ENCODE measurements at regions not wholly inside any gene's neighbourhood (a gene's known extent, or its start where the extent isn't known, plus 50 kb on each side); places are given as distances from the start of the nearest gene placed in this dataset.

DNA sequence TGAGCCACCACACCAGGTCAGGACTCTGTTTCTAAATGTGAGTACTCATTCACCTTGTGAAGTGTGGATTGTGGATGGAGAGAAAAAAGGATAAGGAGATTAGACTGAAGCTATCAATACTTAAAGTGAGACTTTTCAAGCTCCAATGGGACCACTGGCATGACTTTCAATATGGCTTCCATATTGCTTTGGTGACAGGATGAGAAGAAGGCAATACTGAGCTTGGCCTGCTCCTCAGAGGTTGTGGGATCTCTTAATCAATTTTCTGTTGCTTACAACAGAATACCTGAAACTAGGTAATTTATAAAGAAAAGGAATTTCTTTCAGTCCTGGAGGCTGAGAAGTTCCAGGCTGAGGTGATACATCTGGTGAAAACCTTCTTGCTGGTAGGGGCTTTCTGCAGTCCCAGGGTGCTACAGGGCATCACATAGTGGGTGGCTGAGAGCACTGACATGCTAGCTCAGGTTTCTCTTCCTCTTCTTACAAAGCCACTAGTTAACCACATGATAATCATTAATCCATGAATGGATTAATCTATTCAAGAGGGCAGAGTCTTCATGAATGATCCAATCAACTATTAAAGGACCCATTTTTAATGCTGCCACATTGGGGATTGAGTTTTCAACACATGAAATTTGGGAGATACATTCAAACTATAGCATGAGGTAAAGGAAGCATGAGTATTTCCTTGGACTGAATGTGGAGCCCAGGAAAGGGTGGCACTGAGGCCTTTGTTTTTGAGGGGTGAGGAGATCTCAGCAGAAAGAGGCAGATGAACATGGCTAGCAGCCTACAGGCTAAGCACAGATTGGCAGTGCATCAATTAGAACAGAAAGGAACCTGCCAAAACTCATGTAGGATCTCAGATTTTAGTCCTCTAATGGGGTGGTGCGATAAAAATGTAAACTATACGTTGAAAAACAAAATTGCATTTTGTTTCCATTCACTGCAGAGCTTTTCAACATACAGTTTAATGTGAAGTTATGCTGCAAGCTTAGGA lies 274.5 kb downstream of the PIK3C3 start:
- Histone ChIP-seq H3K4me3 (ENCODE audit: low read depth in 1 of 2, low read length in 2 of 2) (no peak overlapping the region), H3K36me3 (ENCODE audit: control insufficient read depth in 1 of 2, insufficient read depth in 2 of 2, low read length in 2 of 2) (no peaks in the 10 kb centered on the region)

GRCh38 chr18:42230636-42231035 lies 275.6 kb downstream of the PIK3C3 start:
- H3K9ac ChIP-seq (ENCODE audit: low read depth in 1 of 2, low read length in 2 of 2) = no peak overlapping the region

More for the DNA sequence above, 274.5 kb downstream of the PIK3C3 start:
- H3K27me3 ChIP-seq (ENCODE audit: control insufficient read depth in 1 of 2, insufficient read depth in 2 of 2, low read length in 2 of 2) = no peaks in the 10 kb centered on the region
- no peaks in the 10 kb centered on the region for H3K4me1 ChIP-seq (ENCODE audit: control insufficient read depth in 1 of 2, insufficient read depth in 2 of 2, low read length in 2 of 2)
- H3K9me3 ChIP-seq (ENCODE audit: control insufficient read depth in 1 of 2, low read length in 2 of 2) = no peaks in the 10 kb centered on the region
- no peak overlapping the region for H3K9ac ChIP-seq (ENCODE audit: low read depth in 1 of 2, low read length in 2 of 2)
- H3K27ac ChIP-seq (ENCODE audit: low read depth, low read length) = no peak overlapping the region

GRCh38 chr18:42231284-42231683 lies 276.2 kb downstream of the PIK3C3 start:
- H3K4me1 ChIP-seq (ENCODE audit: control insufficient read depth in 1 of 2, insufficient read depth in 2 of 2, low read length in 2 of 2) = no peaks in the 10 kb centered on the region

More at GRCh38 chr18:42230636-42231035, 275.6 kb downstream of the PIK3C3 start:
- H3K4me1 ChIP-seq (ENCODE audit: control insufficient read depth in 1 of 2, insufficient read depth in 2 of 2, low read length in 2 of 2) = no peaks in the 10 kb centered on the region
- H3K27ac ChIP-seq (ENCODE audit: low read depth, low read length) = no peak overlapping the region
- no peaks in the 10 kb centered on the region for H3K9me3 ChIP-seq (ENCODE audit: control insufficient read depth in 1 of 2, low read length in 2 of 2)
- no peaks in the 10 kb centered on the region for H3K36me3 ChIP-seq (ENCODE audit: control insufficient read depth in 1 of 2, insufficient read depth in 2 of 2, low read length in 2 of 2)
- no peaks in the 10 kb centered on the region for H3K27me3 ChIP-seq (ENCODE audit: control insufficient read depth in 1 of 2, insufficient read depth in 2 of 2, low read length in 2 of 2)
- no peak overlapping the region for H3K4me3 ChIP-seq (ENCODE audit: low read depth in 1 of 2, low read length in 2 of 2)

GRCh38 chr18:42231796-42232195 lies 276.8 kb downstream of the PIK3C3 start:
- Histone ChIP-seq H3K9me3 (ENCODE audit: control insufficient read depth in 1 of 2, low read length in 2 of 2) (no peaks in the 10 kb centered on the region), H3K9ac (ENCODE audit: low read depth in 1 of 2, low read length in 2 of 2) (no peak overlapping the region), H3K4me3 (ENCODE audit: low read depth in 1 of 2, low read length in 2 of 2) (no peak overlapping the region), H3K36me3 (ENCODE audit: control insufficient read depth in 1 of 2, insufficient read depth in 2 of 2, low read length in 2 of 2) (no peaks in the 10 kb centered on the region), H3K27ac (ENCODE audit: low read depth, low read length) (no peak overlapping the region), H3K4me1 (ENCODE audit: control insufficient read depth in 1 of 2, insufficient read depth in 2 of 2, low read length in 2 of 2) (no peaks in the 10 kb centered on the region), H3K27me3 (ENCODE audit: control insufficient read depth in 1 of 2, insufficient read depth in 2 of 2, low read length in 2 of 2) (no peaks in the 10 kb centered on the region)

More at GRCh38 chr18:42231284-42231683, 276.2 kb downstream of the PIK3C3 start:
- no peaks in the 10 kb centered on the region for H3K27me3 ChIP-seq (ENCODE audit: control insufficient read depth in 1 of 2, insufficient read depth in 2 of 2, low read length in 2 of 2)
- H3K9me3 ChIP-seq (ENCODE audit: control insufficient read depth in 1 of 2, low read length in 2 of 2) = no peaks in the 10 kb centered on the region
- no peaks in the 10 kb centered on the region for H3K36me3 ChIP-seq (ENCODE audit: control insufficient read depth in 1 of 2, insufficient read depth in 2 of 2, low read length in 2 of 2)
- no peak overlapping the region for H3K9ac ChIP-seq (ENCODE audit: low read depth in 1 of 2, low read length in 2 of 2)
- H3K27ac ChIP-seq (ENCODE audit: low read depth, low read length) = no peak overlapping the region
- H3K4me3 ChIP-seq (ENCODE audit: low read depth in 1 of 2, low read length in 2 of 2) = no peak overlapping the region

DNA sequence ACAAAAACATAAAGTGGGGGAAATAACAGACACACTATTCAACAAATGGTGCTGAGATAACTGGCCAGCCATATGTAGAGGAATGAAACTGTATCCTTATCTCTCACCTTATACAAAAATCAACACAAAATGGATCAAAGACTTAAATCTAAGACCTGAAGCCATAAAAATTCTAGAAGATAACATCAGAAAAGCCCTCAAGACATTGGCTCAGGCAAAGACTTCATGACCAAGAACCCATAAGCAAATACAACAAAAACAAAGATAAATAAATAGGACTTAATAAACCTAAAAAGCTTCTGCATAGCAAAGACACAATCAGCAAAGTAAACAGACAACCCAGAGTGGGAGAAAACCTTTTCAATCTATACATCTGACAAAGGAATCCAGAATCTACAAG lies 278.9 kb downstream of the PIK3C3 start:
- Histone ChIP-seq H3K27ac (ENCODE audit: low read depth, low read length) (no peak overlapping the region), H3K4me3 (ENCODE audit: low read depth in 1 of 2, low read length in 2 of 2) (no peak overlapping the region), H3K27me3 (ENCODE audit: control insufficient read depth in 1 of 2, insufficient read depth in 2 of 2, low read length in 2 of 2) (no peaks in the 10 kb centered on the region), H3K4me1 (ENCODE audit: control insufficient read depth in 1 of 2, insufficient read depth in 2 of 2, low read length in 2 of 2) (no peaks in the 10 kb centered on the region), H3K9ac (ENCODE audit: low read depth in 1 of 2, low read length in 2 of 2) (no peak overlapping the region), H3K36me3 (ENCODE audit: control insufficient read depth in 1 of 2, insufficient read depth in 2 of 2, low read length in 2 of 2) (no peaks in the 10 kb centered on the region), H3K9me3 (ENCODE audit: control insufficient read depth in 1 of 2, low read length in 2 of 2) (no peaks in the 10 kb centered on the region)

DNA sequence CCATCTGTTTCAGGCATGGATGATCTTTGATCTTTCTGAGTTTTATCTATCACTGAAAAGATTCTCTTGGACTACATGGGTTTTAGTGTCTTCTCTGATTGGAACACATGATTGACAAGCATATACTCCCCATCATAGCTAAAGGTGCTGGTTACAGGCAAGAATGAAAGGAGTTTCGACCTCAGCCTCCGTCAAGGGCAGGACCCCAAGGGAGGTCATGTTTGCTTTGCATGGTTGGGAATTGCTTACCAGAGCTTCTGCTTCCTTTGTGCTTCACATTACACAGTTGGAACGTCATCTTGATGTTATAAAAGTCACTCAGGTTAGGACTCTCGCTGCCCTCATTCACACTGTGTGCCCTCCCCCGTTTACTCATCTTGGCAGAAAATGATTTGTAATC lies 287.7 kb downstream of the PIK3C3 start:
- Histone ChIP-seq H3K27me3 (ENCODE audit: control insufficient read depth in 1 of 2, insufficient read depth in 2 of 2, low read length in 2 of 2) (no peaks in the 10 kb centered on the region), H3K9ac (ENCODE audit: low read depth in 1 of 2, low read length in 2 of 2) (no peak overlapping the region), H3K4me3 (ENCODE audit: low read depth in 1 of 2, low read length in 2 of 2) (no peak overlapping the region), H3K4me1 (ENCODE audit: control insufficient read depth in 1 of 2, insufficient read depth in 2 of 2, low read length in 2 of 2) (no peaks in the 10 kb centered on the region), H3K9me3 (ENCODE audit: control insufficient read depth in 1 of 2, low read length in 2 of 2) (no peaks in the 10 kb centered on the region), H3K36me3 (ENCODE audit: control insufficient read depth in 1 of 2, insufficient read depth in 2 of 2, low read length in 2 of 2) (no peaks in the 10 kb centered on the region), H3K27ac (ENCODE audit: low read depth, low read length) (no peak overlapping the region)

DNA sequence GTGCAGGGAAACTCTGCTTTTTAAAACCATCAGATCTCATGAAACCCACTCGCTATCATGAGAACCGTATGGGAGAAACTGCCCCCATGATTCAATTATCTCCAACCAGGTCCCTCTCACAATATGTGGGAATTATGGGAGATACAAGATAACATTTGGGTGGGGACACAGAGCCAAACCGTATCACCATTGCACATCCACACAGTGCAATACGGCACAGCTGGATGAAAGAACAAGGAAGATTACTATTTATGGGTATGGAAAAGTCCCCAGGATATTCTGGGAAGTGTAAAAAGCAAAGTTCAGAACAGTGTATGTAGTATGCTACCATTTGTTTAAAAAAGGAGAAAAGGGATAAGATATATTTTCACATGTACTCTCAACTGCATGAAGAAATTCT lies 290.1 kb downstream of the PIK3C3 start:
- no peak overlapping the region for H3K4me3 ChIP-seq (ENCODE audit: low read depth in 1 of 2, low read length in 2 of 2)
- H3K36me3 ChIP-seq (ENCODE audit: control insufficient read depth in 1 of 2, insufficient read depth in 2 of 2, low read length in 2 of 2) = no peaks in the 10 kb centered on the region
- H3K9ac ChIP-seq (ENCODE audit: low read depth in 1 of 2, low read length in 2 of 2) = no peak overlapping the region
- no peak overlapping the region for H3K27ac ChIP-seq (ENCODE audit: low read depth, low read length)
- no peaks in the 10 kb centered on the region for H3K9me3 ChIP-seq (ENCODE audit: control insufficient read depth in 1 of 2, low read length in 2 of 2)
- H3K4me1 ChIP-seq (ENCODE audit: control insufficient read depth in 1 of 2, insufficient read depth in 2 of 2, low read length in 2 of 2) = no peaks in the 10 kb centered on the region
- H3K27me3 ChIP-seq (ENCODE audit: control insufficient read depth in 1 of 2, insufficient read depth in 2 of 2, low read length in 2 of 2) = no peaks in the 10 kb centered on the region

DNA sequence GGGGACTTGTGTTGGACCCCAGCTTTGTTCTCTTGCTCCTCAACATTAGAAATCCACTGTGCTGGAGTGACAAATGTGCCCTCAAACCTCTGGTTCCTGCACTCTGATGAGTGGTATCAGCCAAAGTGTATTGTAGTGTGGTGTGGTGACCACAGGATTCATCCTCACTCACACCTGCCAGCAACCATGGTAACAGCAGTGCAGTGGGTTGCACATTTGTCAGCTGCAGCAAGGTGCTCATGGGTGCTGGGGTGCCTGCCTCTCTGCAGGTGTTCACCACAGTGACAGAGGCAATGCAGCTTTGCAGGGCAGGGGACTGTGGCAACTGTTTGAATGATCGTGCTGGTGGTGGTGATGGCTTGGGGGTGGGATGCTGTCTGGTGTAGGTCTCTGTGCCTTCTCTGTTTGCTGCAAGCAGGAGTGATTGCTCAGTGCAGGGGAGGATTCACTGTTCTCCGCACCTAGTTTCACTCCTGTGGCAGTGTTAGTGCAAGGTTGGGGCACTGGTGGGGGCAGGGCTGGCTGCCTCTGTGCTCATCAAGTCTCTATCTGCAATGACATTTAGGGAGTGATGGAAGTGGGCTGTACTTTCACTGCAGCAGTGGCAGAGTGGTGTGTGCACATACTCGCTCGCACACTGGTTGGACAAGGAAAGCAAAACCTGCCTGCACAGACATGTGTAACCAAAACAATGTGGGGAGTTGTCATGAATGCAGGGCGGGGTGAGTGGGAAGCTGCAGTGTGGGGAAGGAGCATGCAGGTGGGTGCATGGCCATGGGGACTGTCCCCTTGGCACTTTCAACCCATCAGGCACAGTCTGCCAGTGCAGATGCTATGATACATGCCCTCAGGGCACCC lies 301.1 kb downstream of the PIK3C3 start:
- H3K9me3 ChIP-seq (ENCODE audit: control insufficient read depth in 1 of 2, low read length in 2 of 2) = no peaks in the 10 kb centered on the region

DNA sequence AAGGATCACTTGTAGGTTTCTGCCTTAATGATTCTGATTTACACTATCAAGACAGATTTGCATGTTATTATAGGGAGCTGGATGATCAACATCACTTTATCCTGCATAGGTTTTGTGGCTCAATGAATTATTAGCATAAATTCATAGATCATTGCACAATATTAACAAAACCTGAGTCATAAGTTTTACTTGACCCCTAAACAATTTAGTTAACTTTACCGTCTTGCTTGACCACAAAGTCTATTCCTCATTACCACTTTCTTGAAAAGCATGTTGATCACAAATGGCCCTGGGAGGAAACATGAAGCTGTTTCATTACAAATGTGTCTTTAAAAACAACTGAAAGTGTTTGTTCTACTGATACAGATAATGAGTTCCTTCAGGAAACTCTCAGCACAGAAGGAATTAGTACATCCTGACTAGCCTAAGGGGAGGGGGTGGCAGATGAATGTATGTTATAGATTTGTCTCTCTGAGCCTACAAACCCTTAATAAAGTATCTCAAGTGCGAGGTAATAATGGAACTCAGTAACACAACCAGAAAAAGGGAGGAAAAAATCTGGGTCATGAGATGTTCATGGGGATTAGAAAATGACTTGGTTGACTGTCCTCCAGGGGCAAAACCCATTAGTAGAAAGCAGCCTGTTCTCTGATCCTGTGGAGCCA lies 303.4 kb downstream of the PIK3C3 start:
- H3K9ac ChIP-seq (ENCODE audit: low read depth in 1 of 2, low read length in 2 of 2) = no peak overlapping the region
- no peaks in the 10 kb centered on the region for H3K36me3 ChIP-seq (ENCODE audit: control insufficient read depth in 1 of 2, insufficient read depth in 2 of 2, low read length in 2 of 2)

More for the DNA sequence above, 301.1 kb downstream of the PIK3C3 start:
- Histone ChIP-seq H3K36me3 (ENCODE audit: control insufficient read depth in 1 of 2, insufficient read depth in 2 of 2, low read length in 2 of 2) (no peaks in the 10 kb centered on the region), H3K9ac (ENCODE audit: low read depth in 1 of 2, low read length in 2 of 2) (no peak overlapping the region), H3K27me3 (ENCODE audit: control insufficient read depth in 1 of 2, insufficient read depth in 2 of 2, low read length in 2 of 2) (no peaks in the 10 kb centered on the region), H3K27ac (ENCODE audit: low read depth, low read length) (no peak overlapping the region), H3K4me1 (ENCODE audit: control insufficient read depth in 1 of 2, insufficient read depth in 2 of 2, low read length in 2 of 2) (no peaks in the 10 kb centered on the region), H3K4me3 (ENCODE audit: low read depth in 1 of 2, low read length in 2 of 2) (no peak overlapping the region)

More for the DNA sequence above, 303.4 kb downstream of the PIK3C3 start:
- H3K9me3 ChIP-seq (ENCODE audit: control insufficient read depth in 1 of 2, low read length in 2 of 2) = no peaks in the 10 kb centered on the region
- H3K27me3 ChIP-seq (ENCODE audit: control insufficient read depth in 1 of 2, insufficient read depth in 2 of 2, low read length in 2 of 2) = no peaks in the 10 kb centered on the region
- H3K4me3 ChIP-seq (ENCODE audit: low read depth in 1 of 2, low read length in 2 of 2) = no peak overlapping the region
- peaks cover 0 to 3% of the 10 kb centered on the region in 2 donors for H3K4me1 ChIP-seq (ENCODE audit: control insufficient read depth in 1 of 2, insufficient read depth in 2 of 2, low read length in 2 of 2)
- H3K27ac ChIP-seq (ENCODE audit: low read depth, low read length) = no peak overlapping the region
